ENCODE measurements at regions not wholly inside any gene's neighbourhood (a gene's known extent, or its start where the extent isn't known, plus 50 kb on each side); places are given as distances from the start of the nearest gene placed in this dataset.

GRCh38 chr11:69378303-69379141 lies 84.6 kb downstream of the MYEOV start (continued):
- no peak for TF ChIP-seq CHD7 (IDR thresholded peaks at IDR 0.05; ENCODE audit: insufficient replicate concordance, low read length)
- no peak for TF ChIP-seq GABPA (IDR thresholded peaks at IDR 0.05; ENCODE audit: borderline replicate concordance, insufficient read depth, low read length)
- no peak for TF ChIP-seq GTF2F1 (IDR thresholded peaks at IDR 0.05; ENCODE audit: borderline replicate concordance, low read depth, low read length)
- no peak for TF ChIP-seq POLR2AphosphoS5 (IDR thresholded peaks at IDR 0.05; ENCODE audit: low read depth, low read length)
- TF ChIP-seq TAF7 (optimal IDR thresholded peaks at IDR 0.05; ENCODE audit: borderline replicate concordance, low read depth, low read length) = no peak
- TF ChIP-seq CREB1 (IDR thresholded peaks at IDR 0.05) = no peak
- TF ChIP-seq EP300 (IDR thresholded peaks at IDR 0.05; ENCODE audit: borderline replicate concordance in 1 of 2, low read depth in 2 of 2, low read length in 2 of 2) = no peak
- TF ChIP-seq JUND (IDR thresholded peaks at IDR 0.05; ENCODE audit: low read length) = no peak
- TF ChIP-seq BACH1 (IDR thresholded peaks at IDR 0.05; ENCODE audit: low read length) = no peak
- no peak for TF ChIP-seq TCF12 (IDR thresholded peaks at IDR 0.05; ENCODE audit: low read depth, low read length)
- no peak for TF ChIP-seq NANOG (IDR thresholded peaks at IDR 0.05; ENCODE audit: insufficient read depth, low read depth, low read length, poor library complexity, severe bottlenecking)

Data from H1 (cell line).